Activated CD4-positive, alpha-beta T cell treated with anti-CD3 and anti-CD28 coated beads, Interleukin-2, amount 50 U/mL, for 16 hours (primary cell): ENCODE measurements at regions not wholly inside any gene's neighbourhood (a gene's known extent, or its start where the extent isn't known, plus 50 kb on each side); places are given as distances from the start of the nearest gene placed in this dataset.
A peak's percentile ranks its signal among the peaks of the same experiment; 100 is the strongest.

Experiments used
- DNase-seq: peaks from one replicate; pipeline ENCODE4 v3.0.0-alpha.2; 2020

DNA sequence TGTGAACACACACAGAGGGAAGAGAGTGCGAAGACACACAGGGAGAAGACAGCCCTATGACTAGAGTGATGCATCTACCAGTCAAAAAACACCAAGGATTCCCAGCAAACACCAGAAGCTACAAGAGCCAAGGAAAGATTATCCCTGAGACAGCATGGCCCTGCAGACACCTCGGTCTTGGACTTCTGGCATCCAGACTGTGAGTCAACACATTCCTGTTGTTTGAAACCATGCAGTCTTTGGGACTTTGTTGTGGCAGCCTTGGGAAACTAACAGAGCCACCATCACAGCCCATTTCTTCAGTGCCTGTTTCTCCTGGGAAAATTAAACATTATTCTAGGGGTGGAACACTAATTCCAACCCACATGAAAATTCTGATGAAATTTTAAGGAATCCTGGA, 220.6 kb downstream of the GXYLT1 start:
- no peak for DNase-seq

DNA sequence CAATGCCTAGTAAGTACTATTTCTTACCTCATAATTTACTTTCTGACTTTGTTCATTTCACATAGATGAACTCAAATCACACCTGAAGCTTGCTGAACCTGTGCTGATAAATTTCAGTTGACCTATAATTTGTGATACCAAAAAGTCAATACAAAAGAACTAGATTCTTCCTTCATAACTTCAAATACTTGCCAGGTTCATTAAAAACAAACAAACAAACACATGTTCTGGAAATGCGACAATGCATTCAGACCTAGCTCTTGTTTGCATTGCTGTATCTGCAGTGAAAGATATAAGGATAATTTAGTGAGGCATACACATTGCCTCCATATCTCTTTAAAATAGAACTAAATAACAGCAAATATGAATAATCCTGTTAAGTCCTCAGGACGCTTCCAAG, 221.3 kb downstream of the GXYLT1 start:
- DNase-seq, result no peak

DNA sequence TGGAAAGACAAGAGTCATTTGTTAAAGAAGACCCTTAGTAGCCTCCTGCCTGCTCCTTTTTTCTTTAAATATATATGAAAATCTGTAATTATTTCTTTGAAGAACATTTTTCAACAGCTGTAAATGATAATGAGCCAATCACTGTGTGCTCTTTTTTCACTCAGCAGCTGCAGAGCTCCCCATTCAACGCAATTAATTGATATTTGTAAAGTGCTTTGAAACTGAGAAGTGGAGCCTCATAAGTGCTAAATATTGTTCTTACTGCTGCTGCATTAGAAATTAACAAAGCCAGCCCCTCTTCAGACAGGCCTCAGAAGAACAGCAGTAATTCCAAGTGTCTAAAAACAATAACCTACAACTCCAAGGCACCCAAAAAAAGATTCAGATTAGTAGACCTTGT, 224.3 kb downstream of the GXYLT1 start:
- DNase-seq, result no peak

DNA sequence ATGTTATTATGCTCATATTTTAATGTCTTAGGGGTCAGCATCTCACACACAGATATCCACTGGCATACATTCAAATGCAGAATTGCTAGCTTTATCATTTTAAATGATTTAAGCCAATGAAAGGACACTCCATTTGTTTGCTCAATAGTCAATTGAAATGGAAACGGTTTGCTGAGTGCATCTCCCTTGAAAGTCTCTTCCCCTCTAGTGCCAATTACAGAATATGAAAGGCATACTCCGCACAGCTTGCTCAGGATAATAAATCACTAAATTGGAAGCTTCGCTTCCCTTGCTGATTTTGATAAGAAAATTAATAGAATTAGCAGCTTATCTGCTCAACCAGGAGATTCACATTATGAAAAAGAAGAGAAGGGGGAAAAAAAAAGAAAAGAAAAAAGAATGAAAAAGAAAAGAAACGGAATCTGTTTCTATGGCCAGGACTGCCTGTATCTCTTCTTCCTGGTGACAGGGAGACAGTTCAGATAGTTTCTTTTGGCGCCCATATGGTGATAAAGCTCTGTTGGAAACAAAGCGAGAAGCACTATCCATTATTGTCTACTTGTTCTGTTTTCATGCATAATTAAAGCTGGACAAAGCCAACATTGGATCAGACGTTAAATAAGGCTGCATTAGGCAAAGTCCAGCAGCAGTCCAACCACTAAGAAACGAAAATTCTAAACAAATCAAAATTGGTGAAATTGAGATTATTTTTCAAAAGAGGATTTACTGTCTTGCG, 225.0 kb downstream of the GXYLT1 start:
- no peak for DNase-seq

DNA sequence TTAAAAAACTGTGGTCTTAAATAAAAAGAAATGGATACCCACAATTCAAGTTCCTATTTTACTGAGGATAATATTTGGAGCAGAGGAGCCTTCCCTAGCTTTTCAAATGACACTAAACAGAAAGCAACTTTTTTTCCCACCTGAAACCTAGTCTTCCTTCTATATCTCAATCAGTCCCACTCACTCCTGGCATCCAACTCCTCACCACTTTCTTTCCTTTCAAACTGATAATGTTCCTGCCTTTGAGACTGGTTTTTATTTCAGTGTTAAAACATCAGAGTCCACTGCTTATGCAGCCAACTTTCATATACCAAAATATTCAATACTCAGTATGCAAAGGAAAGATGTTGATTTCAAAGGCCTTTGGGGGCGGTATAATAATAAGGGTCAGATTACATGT, 225.6 kb downstream of the GXYLT1 start:
- no peak for DNase-seq

DNA sequence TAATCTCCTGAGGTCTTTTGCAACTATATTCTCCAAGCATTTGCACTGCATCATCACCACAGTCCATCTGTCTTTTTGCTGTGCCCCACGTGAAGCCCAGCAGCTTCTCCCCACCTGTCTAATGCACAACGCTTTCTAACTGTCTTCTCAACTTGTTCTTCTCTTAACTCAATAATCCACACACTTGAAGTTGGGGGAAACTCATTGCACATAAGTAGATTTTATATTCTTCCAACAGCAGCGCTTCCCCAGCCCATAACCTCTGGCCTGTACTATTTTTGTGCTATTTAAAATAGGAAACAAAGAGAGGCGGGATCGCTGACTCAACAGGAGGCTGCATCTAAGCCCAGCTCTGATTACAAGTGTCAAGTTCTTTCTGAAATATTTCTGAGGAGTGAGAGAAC, 226.7 kb downstream of the GXYLT1 start:
- DNase-seq, result no peak

DNA sequence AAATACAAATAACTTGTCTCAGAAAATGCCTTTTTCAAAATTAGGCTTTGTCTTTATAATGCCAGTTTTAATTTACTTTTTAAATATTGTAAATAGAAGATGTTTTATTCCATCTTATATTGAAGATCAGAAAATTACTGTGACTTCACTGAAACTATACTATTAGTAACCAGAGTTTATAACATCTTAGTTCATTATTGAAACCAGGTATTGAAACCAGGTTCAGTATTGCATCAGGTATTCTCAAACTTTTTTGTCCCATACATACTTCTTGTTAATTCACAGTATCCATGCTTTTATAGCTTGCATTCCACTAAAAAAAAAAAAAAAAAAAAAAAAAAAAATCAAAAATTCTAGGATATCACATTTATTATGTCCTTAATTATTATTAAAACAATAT, 227.5 kb downstream of the GXYLT1 start:
- DNase-seq, result no peak

DNA sequence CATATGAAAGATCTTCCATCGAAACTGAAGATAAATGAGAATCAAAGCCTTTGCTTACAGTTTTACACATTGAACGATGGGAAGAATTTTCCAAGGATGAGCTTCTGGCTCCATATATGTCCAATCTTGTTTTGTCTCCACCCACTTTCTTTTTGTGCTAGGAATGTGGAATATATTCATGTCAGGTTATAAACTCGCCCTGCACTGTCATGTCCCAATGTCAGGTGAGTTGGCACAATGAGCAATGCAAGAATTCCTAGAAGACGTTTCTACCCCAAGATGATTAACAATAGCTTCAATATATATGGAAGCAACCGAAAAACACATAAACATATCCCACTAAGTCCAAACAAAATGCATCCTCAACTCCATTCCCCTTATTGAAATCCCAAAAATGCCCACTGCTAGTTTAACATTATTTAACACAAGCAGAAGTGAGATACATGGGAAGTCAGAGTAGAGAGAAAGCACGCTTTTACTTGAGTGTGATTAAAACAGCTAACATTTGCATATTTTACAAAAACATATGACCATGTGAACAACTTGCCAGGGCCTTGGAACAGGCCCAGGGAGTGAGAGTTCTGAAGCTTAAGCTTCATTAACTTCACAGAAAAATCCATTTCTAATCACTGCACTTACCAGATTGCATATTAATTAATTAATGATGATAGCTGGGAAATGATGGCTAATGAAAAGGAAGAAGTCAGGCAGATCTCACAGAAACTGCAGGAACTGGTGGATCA, 233.9 kb downstream of the GXYLT1 start:
- no peak for DNase-seq

DNA sequence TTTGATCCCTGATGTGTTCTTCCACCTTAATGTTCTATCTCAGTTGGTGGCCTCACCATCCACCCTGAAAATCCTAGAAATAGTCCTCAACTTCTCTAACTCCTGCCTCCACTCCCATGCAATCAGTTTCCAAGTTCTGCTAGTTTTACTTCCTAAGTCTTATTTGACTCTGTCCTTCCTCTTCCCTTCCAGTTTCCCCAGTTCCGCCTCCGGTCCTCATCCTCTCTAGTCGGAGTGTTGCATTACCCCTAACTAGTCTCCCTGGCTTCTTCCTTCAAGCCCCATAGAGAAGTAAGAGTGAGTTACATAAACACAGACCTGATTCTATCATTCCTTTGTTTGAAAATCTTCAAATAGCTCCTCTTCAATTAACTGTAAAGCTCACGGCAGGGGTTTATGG, 236.5 kb downstream of the GXYLT1 start:
- no peak for DNase-seq

DNA sequence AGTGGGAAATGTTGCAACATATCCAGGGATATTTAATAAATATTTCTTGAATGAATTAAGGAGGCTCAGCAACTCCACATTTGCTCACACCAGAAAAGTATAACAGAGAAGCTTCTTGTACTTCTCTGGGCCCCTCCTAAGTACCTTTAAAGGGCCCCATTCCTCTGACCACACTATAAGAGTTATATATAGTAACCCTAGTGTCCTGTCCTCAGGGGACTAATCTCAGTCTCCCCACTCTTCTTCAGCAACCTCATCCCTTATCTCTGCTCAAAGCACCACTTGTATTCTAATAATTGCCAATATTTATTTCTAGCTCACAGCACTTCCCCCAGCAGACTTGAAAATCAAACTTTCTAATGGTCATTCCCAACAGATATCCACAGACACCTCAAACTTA, 237.1 kb downstream of the GXYLT1 start:
- no peak for DNase-seq

DNA sequence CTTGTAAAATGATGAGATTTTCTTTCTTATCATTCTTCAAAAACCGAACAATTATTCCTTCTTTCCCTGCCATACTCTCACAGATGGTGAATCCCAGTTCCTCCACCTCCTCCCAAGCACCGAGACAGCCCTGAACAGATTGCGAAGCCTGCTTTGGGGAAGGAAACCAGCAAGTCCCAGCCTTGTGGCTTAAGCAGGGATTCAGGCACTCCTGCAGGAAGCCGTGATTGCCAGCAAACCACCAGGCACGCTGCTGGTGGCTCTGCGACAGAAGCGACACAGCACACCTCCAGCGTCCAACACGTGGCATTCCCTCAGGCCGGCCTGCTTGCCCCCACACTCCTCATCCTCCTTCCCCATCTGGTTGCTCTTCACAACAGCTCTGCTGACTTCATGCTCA, 237.7 kb downstream of the GXYLT1 start:
- no peak for DNase-seq

DNA sequence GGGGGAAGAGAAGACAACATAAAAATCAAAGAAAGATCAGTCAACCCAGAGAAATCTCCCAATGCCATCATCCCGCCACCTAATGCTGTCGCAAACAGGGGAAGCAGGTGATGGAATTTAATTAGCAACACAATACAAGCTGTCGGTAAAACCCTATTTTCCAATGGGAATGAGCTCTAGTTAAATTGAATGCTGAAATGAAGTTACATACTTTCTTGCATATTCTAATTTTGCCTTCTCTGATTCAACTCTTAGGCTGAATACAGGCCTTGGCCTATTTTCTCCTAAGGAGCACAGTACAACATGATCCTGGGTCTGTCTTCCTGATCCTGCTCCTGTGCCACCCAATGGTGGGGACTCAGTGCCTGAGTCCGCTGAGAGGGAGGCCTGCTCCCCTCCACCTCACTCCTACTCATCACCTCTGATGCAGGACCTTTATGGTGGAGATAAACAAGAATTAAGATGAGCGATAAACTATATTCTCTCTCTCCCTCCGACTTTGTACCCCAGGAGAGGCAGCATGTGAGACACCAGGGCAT, 238.8 kb downstream of the GXYLT1 start:
- no peak for DNase-seq

DNA sequence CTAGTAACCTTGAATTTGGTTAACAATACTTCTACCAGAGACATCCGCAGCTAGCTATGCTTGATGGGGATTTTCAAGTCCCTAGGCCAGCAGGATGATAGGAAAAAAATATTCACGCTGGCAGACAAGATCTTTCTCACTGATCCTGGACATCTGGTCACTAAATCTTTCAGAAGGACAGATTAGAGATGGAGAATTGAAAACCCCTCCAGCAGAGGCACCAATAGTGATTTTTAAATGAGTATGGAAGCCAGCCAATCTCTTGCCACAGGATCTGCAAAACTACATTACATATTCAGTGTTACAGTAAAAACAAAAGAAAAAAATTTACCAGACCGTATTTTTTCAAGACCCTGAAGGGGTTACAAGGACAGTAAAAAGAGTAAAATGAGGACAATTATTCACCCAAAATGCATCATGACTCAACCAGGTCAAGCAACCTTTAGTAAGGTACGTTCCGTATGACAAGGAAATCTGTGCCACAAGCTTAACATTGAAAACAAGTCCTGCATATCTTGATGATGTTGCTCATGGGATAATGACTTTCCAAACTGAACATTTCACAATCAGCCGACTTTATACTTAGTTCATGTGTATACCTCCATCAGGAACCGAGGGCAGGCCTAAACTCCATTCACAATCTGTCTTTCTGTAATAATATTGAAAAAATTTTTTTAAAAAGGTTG, 239.5 kb downstream of the GXYLT1 start:
- DNase-seq, result no peak

DNA sequence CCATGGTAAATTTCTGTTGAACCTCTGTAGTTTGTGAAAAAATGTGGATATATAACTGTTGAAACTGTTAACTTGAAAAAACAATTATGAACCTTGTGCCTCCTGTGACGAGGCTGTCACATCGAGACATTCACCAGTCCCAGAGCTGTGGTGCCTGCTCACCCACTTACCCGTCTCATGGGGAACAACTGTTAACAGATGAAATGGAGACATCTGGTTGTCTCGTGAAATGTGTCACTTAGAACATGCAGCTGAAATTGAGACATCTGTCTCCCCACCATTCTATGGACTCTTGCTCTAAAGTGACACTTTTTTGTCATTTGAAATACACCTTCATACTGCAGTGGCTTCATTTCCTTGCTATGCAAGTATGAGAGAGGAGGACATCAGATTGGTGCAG, 240.6 kb downstream of the GXYLT1 start:
- DNase-seq, result no peak

DNA sequence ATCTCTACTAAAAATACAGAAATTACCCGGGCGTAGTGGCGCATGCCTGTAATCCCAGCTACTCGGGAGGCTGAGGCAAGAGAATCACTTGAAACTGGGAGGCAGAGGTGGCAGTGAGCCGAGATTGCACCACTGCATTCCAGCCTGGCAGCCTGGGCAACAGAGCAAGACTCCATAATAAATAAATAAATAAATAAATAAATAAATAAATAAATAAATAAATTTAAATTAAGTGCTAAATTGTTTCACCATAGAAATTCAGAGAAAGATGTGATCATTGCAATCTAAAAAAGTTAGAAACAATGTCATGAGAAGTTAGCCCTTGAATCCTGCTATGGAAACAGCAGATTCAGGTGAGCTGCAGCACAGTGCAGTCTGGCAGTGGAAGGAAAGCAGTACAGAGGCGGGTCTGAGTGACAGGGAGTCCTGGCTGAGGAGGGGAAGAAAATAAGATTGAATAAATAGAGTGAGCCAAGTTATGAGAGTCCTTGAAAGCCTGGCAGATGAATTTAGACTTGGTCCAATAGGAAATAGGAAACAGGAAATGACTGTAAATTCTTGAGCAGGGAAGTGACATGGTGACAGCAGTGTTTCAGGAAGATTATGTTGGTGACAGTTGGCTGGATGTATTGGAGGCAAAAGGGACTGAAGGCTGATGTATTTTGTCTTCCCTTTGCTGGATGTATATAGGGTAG, 241.5 kb downstream of the GXYLT1 start:
- DNase-seq, result no peak

DNA sequence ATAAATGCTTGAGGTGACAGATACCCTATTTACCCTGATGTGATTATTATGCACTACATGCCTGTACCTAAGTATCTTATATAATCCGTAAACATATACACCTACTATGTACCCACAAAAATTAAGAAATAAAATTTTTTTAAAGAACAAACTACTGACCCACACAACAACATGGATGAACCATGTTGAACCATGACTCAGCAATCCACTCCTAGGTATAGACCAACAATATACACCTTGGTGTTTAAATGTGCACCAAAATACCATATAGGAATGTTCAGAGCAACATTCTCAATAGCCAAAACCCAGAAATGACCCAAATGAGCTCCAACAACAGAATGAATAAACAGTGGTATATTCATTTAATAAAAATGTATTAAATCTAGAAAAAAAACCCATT, 245.1 kb downstream of the GXYLT1 start:
- DNase-seq, result no peak

DNA sequence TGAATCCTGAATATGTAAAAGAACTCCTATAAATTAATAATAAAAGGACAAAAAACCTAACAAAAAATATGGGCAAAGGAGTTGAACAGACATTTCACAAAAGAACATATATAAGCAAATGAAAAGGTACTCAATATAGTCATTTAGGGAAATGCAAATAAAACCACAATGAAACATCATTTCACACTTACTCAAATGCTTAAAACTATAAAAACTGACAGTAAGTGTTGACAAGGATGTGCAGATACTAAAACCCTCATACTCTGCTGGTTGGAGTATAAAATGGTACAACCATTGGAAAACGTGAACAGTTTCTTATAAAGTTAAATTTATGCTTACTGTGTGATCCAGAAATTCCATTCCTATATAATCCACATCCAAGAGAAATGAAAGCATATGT, 247.1 kb downstream of the GXYLT1 start:
- DNase-seq, result peak; percentile 45

DNA sequence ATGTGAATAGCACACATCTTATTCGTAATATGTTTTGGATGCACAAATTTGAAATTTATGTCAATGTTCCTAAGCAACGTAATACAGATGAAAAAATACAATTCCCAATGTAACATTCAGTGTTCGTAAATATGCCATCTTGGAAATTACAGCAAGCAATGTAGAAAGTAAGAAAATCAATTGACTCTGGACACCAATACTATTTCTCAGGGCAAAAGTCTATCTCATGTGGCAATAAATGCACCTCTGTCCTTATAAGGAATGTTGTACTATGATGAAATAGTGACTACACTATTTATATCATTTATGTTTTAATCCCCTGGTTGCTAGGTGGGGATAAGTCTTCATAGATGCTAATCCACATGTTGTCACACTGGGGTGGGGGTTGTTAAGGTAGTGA, 251.2 kb downstream of the GXYLT1 start:
- no peak for DNase-seq

DNA sequence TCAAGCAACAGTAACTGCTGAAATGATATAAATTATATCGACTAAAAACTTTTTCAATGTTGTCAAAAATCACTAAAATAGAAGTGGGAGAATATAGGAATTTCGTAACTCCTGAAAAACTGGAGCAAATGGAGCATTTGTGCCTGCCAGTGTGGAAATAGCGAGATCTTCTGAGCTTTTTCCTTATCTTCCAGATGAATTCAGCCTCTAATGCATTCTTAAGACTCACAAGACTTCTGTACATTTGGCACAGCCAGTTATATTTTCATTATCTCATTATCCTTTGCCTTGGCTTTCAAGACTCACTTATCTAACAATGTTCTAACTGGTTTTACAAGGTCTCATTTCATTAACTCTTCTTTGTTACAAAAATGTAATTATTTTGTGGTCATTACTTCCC, 252.4 kb downstream of the GXYLT1 start:
- no peak for DNase-seq

DNA sequence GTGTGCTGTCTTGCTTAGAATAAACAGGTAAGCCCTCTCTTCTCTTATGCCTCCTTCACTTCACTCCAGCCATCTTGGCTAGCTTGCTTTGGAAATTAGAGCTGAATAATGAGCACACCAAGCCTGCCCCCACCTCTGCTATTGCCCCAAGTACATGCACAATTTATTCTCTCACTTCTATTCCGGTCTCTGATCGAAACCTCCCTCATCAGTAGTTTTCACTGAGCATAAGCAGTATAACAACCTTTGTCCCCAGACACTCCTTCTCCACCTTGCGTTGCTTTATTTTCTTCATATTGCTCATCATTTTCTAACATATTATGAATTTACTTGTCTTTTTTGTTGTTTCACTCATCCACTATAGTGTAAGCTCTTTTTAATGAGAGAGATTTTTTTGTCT, 253.4 kb downstream of the GXYLT1 start:
- DNase-seq, result no peak

DNA sequence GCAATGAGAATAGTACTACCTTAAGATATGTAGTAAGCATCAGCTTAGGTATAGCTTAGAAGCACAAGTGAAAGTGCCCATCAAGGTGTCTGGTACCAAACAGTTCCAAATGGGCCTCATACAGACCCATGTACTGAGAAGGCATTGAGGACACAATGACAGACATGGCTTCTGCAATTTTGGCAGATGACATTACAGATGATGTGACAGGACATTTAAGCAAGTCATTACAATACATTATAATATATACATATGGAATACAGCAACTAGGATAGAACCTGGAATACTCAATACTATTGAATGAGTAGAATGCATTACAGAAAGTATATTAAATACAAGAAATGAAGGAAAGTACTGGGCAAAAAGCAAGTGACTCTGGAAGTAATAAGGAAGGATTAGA, 256.4 kb downstream of the GXYLT1 start:
- no peak for DNase-seq

DNA sequence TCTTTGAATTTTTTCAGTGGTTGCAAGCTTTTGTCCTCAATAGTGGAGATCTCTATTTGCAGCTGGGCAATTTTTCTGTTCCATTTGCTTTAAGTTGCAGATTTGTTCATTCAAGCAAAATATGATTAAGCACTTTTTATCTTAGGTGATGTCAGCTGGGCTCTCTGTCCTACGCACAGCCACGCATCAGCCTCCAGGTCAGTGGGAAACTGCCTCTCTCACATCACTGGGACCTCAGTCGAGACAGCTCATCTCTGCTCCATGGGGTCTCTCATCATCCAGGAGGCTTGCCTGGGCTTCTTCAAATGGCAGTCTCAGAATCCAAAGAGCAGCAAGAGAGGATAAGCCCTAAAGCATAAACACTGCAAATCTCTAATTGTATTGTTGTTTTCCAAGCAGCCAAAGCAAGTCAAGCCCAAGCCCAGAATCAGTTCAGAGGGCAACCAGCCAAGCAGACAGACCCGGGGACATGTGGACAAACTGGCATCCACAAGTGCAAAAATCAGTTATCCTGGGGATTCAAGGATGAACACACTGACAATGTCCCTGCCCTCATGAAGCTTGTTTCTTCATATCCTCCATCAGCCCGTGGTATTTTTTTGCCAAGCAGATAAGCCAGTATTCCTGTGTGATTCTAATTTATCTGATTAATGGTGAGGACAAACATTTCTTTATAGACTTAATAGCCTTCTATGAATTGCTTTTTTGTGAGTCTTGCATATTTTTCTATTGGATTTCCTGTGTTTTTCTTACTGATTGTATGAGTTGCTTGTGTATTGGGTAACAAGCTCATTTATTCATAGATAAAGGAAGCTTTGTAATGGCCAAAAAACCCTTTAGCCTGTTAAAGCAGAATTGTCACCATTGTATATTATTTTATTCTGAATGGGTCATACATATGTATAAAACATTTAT, 262.5 kb downstream of the GXYLT1 start:
- no peak for DNase-seq
